D341Med (cell line): ENCODE measurements at regions not wholly inside any gene's neighbourhood (a gene's known extent, or its start where the extent isn't known, plus 50 kb on each side); places are given as distances from the start of the nearest gene placed in this dataset.
"Not testable (repeated sequence)": the region's sequence is repeated elsewhere in the genome, so short reads cannot be mapped to it uniquely, and the experiment has no call there.

Source experiments
- DNase-seq: peaks from one replicate; pipeline ENCODE4 v3.0.0; 2012; ENCODE audit warnings: low spot score

- no peak for DNase-seq
These were observed 151.7 kb upstream of the ASB18 start for GRCh38 chr2:236415684-236416444.

GRCh38 chr2:236417150-236417549 is 152.5 kb upstream of the ACKR3 start:
- no peak for DNase-seq

GRCh38 chr2:236430584-236430983 is 139.0 kb upstream of the ACKR3 start:
- DNase-seq = no peak

GRCh38 chr2:236434593-236434992 is 135.0 kb upstream of the ACKR3 start:
- DNase-seq = no peak

GRCh38 chr2:236440110-236440881 is 129.3 kb upstream of the ACKR3 start:
- DNase-seq = no peak

GRCh38 chr2:236444187-236444586 is 125.4 kb upstream of the ACKR3 start:
- DNase-seq = no peak

- no peak for DNase-seq
These were observed 123.9 kb upstream of the ACKR3 start for GRCh38 chr2:236445678-236446077.

- no peak for DNase-seq
These were observed 123.1 kb upstream of the ACKR3 start for GRCh38 chr2:236446521-236446920.

- no peak for DNase-seq
These were observed 120.4 kb upstream of the ACKR3 start for GRCh38 chr2:236449167-236449761.

GRCh38 chr2:236452238-236452637 is 117.4 kb upstream of the ACKR3 start:
- DNase-seq = no peak

- no peak for DNase-seq
These were observed 115.5 kb upstream of the ACKR3 start for GRCh38 chr2:236454076-236454475.

- DNase-seq = no peak
These were observed 110.2 kb upstream of the ACKR3 start for GRCh38 chr2:236459393-236459792.

GRCh38 chr2:236464140-236464539 is 105.5 kb upstream of the ACKR3 start:
- no peak for DNase-seq

GRCh38 chr2:236472720-236473495 is 96.7 kb upstream of the ACKR3 start:
- DNase-seq = no peak

GRCh38 chr2:236473691-236474090 is 95.9 kb upstream of the ACKR3 start:
- DNase-seq = no peak

- no peak for DNase-seq
These were observed 89.8 kb upstream of the ACKR3 start for GRCh38 chr2:236479814-236480213.

GRCh38 chr2:236483102-236483501 is 86.5 kb upstream of the ACKR3 start:
- DNase-seq = no peak

GRCh38 chr2:236485519-236485918 is 84.1 kb upstream of the ACKR3 start:
- no peak for DNase-seq

- DNase-seq = not testable (repeated sequence)
These were observed 80.5 kb upstream of the ACKR3 start for GRCh38 chr2:236489083-236489482.

- no peak for DNase-seq
These were observed 79.7 kb upstream of the ACKR3 start for GRCh38 chr2:236489895-236490404.

GRCh38 chr2:236496340-236496739 is 73.3 kb upstream of the ACKR3 start:
- no peak for DNase-seq

- DNase-seq = no peak
These were observed 71.3 kb upstream of the ACKR3 start for GRCh38 chr2:236498369-236498768.
